ENCODE measurements at regions not wholly inside any gene's neighbourhood (a gene's known extent, or its start where the extent isn't known, plus 50 kb on each side); places are given as distances from the start of the nearest gene placed in this dataset.

DNA sequence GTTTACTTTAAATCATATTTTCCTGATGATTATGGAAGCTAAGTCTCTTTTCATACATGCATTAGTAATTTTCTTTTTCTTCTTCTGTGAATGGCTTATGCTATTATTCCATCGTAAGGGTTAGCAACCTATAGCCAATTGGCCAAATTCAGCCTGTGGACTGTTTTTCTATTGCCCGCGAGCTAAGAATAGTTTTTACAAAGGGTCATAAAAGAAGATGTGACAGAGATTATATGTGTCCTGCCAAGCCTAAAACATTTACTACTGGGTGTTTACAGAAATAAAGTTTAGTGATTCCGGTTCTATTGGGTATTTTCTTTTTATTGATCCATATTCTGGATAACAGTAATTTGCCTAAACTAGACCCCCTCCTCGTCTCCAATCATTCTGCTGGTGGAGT is 268.8 kb upstream of the DIO3 start:
- Histone ChIP-seq H3K36me3 (replicated peaks in 1 of 2; ENCODE audit: control insufficient read depth in 1 of 2, insufficient read depth in 2 of 2, low read length in 1 of 2) (no peaks in the 10 kb centered on the region), H3K9me3 (no peaks in the 10 kb centered on the region; the same call in 1 of the 2 replicates), H3K79me2 (ENCODE audit: insufficient read depth) (no peaks in the 10 kb centered on the region), H3K9me2 (no peaks in the 10 kb centered on the region), H3K27me3 (ENCODE audit: insufficient read depth) (no peaks in the 10 kb centered on the region), H3K4me2 (no peak overlapping the region), H2AFZ (ENCODE audit: low read depth) (no peak overlapping the region), H3F3A (replicated peaks; ENCODE audit: insufficient read depth) (no peaks in the 10 kb centered on the region), H4K20me1 (ENCODE audit: insufficient read depth) (no peaks in the 10 kb centered on the region), H3K4me3 (ENCODE audit: low read depth in 2 of 2, low read length in 1 of 2) (no peak overlapping the region), H3K4me1 (ENCODE audit: control insufficient read depth in 1 of 2, insufficient read depth in 2 of 2, low read depth in 1 of 2, low read length in 1 of 2) (no peaks in the 10 kb centered on the region; a peak in 1 of 4 replicates), H3K9ac (no peak overlapping the region), H3K27ac (ENCODE audit: low read depth in 2 of 2, low read length in 1 of 2) (no peak overlapping the region)
- ChIA-PET POLR2A (no interaction called here), CTCF (no interaction called here)
- TF ChIP-seq ELF1 (IDR thresholded peaks at IDR 0.05) = no peak
- no peak for TF ChIP-seq FOXJ3 (CRISPR knock-in tag; IDR thresholded peaks at IDR 0.05)
- TF ChIP-seq, protein P1, sequence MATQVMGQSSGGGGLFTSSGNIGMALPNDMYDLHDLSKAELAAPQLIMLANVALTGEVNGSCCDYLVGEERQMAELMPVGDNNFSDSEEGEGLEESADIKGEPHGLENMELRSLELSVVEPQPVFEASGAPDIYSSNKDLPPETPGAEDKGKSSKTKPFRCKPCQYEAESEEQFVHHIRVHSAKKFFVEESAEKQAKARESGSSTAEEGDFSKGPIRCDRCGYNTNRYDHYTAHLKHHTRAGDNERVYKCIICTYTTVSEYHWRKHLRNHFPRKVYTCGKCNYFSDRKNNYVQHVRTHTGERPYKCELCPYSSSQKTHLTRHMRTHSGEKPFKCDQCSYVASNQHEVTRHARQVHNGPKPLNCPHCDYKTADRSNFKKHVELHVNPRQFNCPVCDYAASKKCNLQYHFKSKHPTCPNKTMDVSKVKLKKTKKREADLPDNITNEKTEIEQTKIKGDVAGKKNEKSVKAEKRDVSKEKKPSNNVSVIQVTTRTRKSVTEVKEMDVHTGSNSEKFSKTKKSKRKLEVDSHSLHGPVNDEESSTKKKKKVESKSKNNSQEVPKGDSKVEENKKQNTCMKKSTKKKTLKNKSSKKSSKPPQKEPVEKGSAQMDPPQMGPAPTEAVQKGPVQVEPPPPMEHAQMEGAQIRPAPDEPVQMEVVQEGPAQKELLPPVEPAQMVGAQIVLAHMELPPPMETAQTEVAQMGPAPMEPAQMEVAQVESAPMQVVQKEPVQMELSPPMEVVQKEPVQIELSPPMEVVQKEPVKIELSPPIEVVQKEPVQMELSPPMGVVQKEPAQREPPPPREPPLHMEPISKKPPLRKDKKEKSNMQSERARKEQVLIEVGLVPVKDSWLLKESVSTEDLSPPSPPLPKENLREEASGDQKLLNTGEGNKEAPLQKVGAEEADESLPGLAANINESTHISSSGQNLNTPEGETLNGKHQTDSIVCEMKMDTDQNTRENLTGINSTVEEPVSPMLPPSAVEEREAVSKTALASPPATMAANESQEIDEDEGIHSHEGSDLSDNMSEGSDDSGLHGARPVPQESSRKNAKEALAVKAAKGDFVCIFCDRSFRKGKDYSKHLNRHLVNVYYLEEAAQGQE (IDR thresholded peaks at IDR 0.05; ENCODE audit: low read depth, low read length) = no peak
- TF ChIP-seq SMC3 (IDR thresholded peaks at IDR 0.05; ENCODE audit: low read depth, low read length) = no peak
- TF ChIP-seq NFIC (IDR thresholded peaks at IDR 0.05; ENCODE audit: borderline replicate concordance) = no peak
- no peak for TF ChIP-seq JUND (IDR thresholded peaks at IDR 0.05)
- TF ChIP-seq, protein P2, sequence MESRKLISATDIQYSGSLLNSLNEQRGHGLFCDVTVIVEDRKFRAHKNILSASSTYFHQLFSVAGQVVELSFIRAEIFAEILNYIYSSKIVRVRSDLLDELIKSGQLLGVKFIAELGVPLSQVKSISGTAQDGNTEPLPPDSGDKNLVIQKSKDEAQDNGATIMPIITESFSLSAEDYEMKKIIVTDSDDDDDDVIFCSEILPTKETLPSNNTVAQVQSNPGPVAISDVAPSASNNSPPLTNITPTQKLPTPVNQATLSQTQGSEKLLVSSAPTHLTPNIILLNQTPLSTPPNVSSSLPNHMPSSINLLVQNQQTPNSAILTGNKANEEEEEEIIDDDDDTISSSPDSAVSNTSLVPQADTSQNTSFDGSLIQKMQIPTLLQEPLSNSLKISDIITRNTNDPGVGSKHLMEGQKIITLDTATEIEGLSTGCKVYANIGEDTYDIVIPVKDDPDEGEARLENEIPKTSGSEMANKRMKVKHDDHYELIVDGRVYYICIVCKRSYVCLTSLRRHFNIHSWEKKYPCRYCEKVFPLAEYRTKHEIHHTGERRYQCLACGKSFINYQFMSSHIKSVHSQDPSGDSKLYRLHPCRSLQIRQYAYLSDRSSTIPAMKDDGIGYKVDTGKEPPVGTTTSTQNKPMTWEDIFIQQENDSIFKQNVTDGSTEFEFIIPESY (IDR thresholded peaks at IDR 0.05; ENCODE audit: borderline replicate concordance, low read depth) = no peak
- DNase-seq = no peak
- WGBS (ENCODE audit: low lambda C conversion rate) = 56% methylated on average over 5 of the region's 5 CpGs

DNA sequence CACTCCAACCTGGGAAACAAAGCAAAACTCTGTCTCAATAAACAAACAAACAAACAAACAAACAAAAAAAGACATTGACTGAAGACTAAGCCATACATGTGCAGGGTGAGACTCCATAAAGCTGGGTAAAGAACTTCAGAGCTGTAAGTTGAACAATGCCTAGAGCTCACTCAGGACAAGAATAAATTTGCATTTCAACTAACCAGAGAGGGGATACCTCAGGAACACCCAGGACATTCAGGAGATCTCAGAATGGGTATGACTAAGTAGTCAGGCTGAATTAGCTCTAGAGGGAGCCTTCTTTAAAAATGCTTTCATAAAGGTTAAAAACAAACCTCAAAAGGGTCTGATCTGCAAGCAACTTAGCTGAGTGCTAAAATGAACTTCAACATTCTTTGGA is 267.7 kb upstream of the DIO3 start:
- Histone ChIP-seq H3K79me2 (ENCODE audit: insufficient read depth) (no peaks in the 10 kb centered on the region), H3K9me3 (no peaks in the 10 kb centered on the region; the same call in 1 of the 2 replicates), H3K27ac (ENCODE audit: low read depth in 2 of 2, low read length in 1 of 2) (no peak overlapping the region), H3K4me1 (ENCODE audit: control insufficient read depth in 1 of 2, insufficient read depth in 2 of 2, low read depth in 1 of 2, low read length in 1 of 2) (no peaks in the 10 kb centered on the region), H4K20me1 (ENCODE audit: insufficient read depth) (no peaks in the 10 kb centered on the region), H3K9me2 (no peaks in the 10 kb centered on the region), H3K36me3 (replicated peaks in 1 of 2; ENCODE audit: control insufficient read depth in 1 of 2, insufficient read depth in 2 of 2, low read length in 1 of 2) (no peaks in the 10 kb centered on the region), H3K4me2 (no peak overlapping the region), H3K9ac (no peak overlapping the region), H3F3A (replicated peaks; ENCODE audit: insufficient read depth) (no peaks in the 10 kb centered on the region), H3K4me3 (ENCODE audit: low read depth in 2 of 2, low read length in 1 of 2) (no peak overlapping the region), H3K27me3 (ENCODE audit: insufficient read depth) (no peaks in the 10 kb centered on the region), H2AFZ (ENCODE audit: low read depth) (no peak overlapping the region)
- CTCF ChIA-PET = no interaction called here
- POLR2A ChIA-PET = no interaction called here
- no peak for DNase-seq
- TF ChIP-seq NFIC (IDR thresholded peaks at IDR 0.05; ENCODE audit: borderline replicate concordance) (no peak), RXRA (IDR thresholded peaks at IDR 0.05; ENCODE audit: borderline replicate concordance, low read depth) (no peak), TAF1 (IDR thresholded peaks at IDR 0.05; ENCODE audit: borderline replicate concordance, low read depth, low read length) (no peak), EZH2phosphoT487 (IDR thresholded peaks at IDR 0.05; ENCODE audit: borderline replicate concordance, low read depth) (no peak), FOSL2 (IDR thresholded peaks at IDR 0.05; ENCODE audit: borderline replicate concordance, low read depth) (no peak), GABPA (IDR thresholded peaks at IDR 0.05; ENCODE audit: low read depth) (no peak), FOXJ3 (CRISPR knock-in tag; IDR thresholded peaks at IDR 0.05) (no peak), RCOR1 (IDR thresholded peaks at IDR 0.05; ENCODE audit: low read length) (no peak), CHD2 (IDR thresholded peaks at IDR 0.05; ENCODE audit: low read length, partially characterized antibody) (no peak), TCF12 (IDR thresholded peaks at IDR 0.05) (no peak), SIN3A (IDR thresholded peaks at IDR 0.05; ENCODE audit: borderline replicate concordance, low read depth, low read length) (no peak), MEF2A (IDR thresholded peaks at IDR 0.05; ENCODE audit: borderline replicate concordance, low read depth) (no peak)
- TF ChIP-seq, protein P3, sequence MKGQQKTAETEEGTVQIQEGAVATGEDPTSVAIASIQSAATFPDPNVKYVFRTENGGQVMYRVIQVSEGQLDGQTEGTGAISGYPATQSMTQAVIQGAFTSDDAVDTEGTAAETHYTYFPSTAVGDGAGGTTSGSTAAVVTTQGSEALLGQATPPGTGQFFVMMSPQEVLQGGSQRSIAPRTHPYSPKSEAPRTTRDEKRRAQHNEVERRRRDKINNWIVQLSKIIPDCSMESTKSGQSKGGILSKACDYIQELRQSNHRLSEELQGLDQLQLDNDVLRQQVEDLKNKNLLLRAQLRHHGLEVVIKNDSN (IDR thresholded peaks at IDR 0.05; ENCODE audit: borderline replicate concordance, low read depth) = no peak
- TF ChIP-seq, protein P2 (IDR thresholded peaks at IDR 0.05; ENCODE audit: borderline replicate concordance, low read depth) = no peak
- TF ChIP-seq, protein P4, sequence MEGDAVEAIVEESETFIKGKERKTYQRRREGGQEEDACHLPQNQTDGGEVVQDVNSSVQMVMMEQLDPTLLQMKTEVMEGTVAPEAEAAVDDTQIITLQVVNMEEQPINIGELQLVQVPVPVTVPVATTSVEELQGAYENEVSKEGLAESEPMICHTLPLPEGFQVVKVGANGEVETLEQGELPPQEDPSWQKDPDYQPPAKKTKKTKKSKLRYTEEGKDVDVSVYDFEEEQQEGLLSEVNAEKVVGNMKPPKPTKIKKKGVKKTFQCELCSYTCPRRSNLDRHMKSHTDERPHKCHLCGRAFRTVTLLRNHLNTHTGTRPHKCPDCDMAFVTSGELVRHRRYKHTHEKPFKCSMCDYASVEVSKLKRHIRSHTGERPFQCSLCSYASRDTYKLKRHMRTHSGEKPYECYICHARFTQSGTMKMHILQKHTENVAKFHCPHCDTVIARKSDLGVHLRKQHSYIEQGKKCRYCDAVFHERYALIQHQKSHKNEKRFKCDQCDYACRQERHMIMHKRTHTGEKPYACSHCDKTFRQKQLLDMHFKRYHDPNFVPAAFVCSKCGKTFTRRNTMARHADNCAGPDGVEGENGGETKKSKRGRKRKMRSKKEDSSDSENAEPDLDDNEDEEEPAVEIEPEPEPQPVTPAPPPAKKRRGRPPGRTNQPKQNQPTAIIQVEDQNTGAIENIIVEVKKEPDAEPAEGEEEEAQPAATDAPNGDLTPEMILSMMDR (IDR thresholded peaks at IDR 0.05) = no peak

Data from SK-N-SH (cell line).